ENCODE measurements at regions not wholly inside any gene's neighbourhood (a gene's known extent, or its start where the extent isn't known, plus 50 kb on each side); places are given as distances from the start of the nearest gene placed in this dataset.

DNA sequence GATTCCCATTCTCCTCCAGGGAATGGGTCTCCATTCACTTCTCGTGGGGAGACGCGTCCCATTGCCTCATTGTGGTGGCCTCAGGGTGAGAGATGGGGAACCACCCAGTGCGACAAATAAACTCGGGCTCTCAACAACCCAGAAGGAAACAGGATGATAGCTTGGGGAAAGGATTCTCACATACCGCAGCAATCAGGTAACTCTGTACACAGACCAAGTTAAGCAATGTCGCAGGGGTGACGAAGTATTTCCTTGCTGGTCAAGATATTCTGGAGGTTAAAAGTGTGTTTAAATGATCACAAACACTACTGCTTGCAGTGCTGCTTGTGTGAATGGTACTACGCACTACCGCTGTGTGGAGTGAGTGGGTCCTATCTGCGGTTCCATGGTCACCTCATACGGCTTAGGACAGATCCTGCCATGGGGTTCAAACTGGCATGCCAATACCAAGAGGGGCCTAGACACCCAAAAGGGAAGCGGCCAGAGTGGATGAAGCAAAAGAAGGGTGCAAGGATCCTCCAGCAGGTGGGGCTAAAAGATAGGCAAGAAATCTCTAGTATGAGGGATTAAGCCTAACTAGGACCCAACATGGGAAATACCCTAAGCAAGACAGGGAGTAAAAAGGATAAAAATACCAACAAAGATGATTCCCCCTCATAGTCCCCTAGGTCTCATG, 143.8 kb upstream of the TMEM106B start:
- ChIA-PET CTCF (interaction anchor here (1.3 kb wide), 1 partner anchor 143 kb away, joined by 5 read pairs; no protein-coding TSS in a partner anchor), POLR2A (ENCODE audit: unreplicated experiment) (interaction anchor here (0.6 kb wide), 1 partner anchor 72 kb away, joined by 4 read pairs; no protein-coding TSS in a partner anchor)
- peak overlapping the region; percentile 99 for H3K27ac ChIP-seq

DNA sequence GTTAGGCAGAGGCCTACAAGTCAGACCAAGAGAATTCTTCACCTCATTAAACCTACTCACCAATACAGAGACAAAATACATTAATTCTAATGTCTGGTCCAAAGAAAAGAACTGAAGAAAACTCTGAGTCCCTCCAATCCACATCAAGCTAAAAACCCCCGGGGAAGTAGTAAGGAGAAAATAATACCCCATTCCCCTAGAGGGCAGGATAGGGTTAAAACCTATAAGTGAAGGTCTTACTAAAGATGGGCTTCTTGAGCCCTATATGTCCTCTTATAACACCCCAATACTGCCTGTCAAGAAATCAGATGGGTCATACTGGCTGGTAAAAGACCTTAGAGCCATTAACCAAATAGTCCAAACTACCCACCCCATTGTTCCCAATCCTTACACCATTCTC, 141.3 kb upstream of the TMEM106B start:
- H3K4me1 ChIP-seq (replicated peaks; ENCODE audit: insufficient read depth) = peaks cover 23% of the 10 kb centered on the region
- no peaks in the 10 kb centered on the region for H3K27me3 ChIP-seq (ENCODE audit: insufficient read depth, low read depth)
- no peak overlapping the region for H2AFZ ChIP-seq
- H3K4me2 ChIP-seq = no peak overlapping the region
- DNase-seq = no peak
- H3K9me3 ChIP-seq (ENCODE audit: insufficient read depth, low read depth) = peaks cover 16% of the 10 kb centered on the region
- no peak overlapping the region for H3K27ac ChIP-seq
- no peaks in the 10 kb centered on the region for H4K20me1 ChIP-seq (ENCODE audit: insufficient read depth)
- no peak overlapping the region for H3K4me3 ChIP-seq
- peaks cover 18% of the 10 kb centered on the region for H3F3A ChIP-seq (ENCODE audit: insufficient read depth, low read depth)
- ChIA-PET CTCF (no interaction called here), POLR2A (ENCODE audit: unreplicated experiment) (no interaction called here)
- intact Hi-C loops (cut with micrococcal nuclease; ENCODE audit: unreplicated experiment) = loop anchor here (5.0 to 10.0 kb wide), 2 partner anchors 318 to 555 kb away; no protein-coding TSS in a partner anchor
- no peaks in the 10 kb centered on the region for H3K36me3 ChIP-seq (ENCODE audit: low read depth)
- no peaks in the 10 kb centered on the region for H3K9me2 ChIP-seq (ENCODE audit: insufficient read depth)
- no TSS peak for BruUV-seq (replicated peaks)
- TF ChIP-seq, protein P1, sequence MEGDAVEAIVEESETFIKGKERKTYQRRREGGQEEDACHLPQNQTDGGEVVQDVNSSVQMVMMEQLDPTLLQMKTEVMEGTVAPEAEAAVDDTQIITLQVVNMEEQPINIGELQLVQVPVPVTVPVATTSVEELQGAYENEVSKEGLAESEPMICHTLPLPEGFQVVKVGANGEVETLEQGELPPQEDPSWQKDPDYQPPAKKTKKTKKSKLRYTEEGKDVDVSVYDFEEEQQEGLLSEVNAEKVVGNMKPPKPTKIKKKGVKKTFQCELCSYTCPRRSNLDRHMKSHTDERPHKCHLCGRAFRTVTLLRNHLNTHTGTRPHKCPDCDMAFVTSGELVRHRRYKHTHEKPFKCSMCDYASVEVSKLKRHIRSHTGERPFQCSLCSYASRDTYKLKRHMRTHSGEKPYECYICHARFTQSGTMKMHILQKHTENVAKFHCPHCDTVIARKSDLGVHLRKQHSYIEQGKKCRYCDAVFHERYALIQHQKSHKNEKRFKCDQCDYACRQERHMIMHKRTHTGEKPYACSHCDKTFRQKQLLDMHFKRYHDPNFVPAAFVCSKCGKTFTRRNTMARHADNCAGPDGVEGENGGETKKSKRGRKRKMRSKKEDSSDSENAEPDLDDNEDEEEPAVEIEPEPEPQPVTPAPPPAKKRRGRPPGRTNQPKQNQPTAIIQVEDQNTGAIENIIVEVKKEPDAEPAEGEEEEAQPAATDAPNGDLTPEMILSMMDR (conservative IDR thresholded peaks at IDR 0.05) = no peak
- no peak for TF ChIP-seq EZH2 (IDR thresholded peaks at IDR 0.05; ENCODE audit: low read depth)
- H3K79me2 ChIP-seq (ENCODE audit: low read depth) = no peaks in the 10 kb centered on the region

More for the DNA sequence above, 143.8 kb upstream of the TMEM106B start:
- H3K4me3 ChIP-seq = no peak overlapping the region
- H3K36me3 ChIP-seq (ENCODE audit: low read depth) = no peaks in the 10 kb centered on the region
- H3K9me3 ChIP-seq (ENCODE audit: insufficient read depth, low read depth) = peaks cover 17% of the 10 kb centered on the region
- H3K4me1 ChIP-seq (replicated peaks; ENCODE audit: insufficient read depth) = peaks cover 23% of the 10 kb centered on the region
- BruUV-seq (replicated peaks) = TSS peak; percentile 98
- H3F3A ChIP-seq (ENCODE audit: insufficient read depth, low read depth) = peaks cover 21% of the 10 kb centered on the region
- H2AFZ ChIP-seq = peak overlapping the region; percentile 64; the same call in 1 of the 2 replicates
- peak in 1 of 2 experiments; percentile 72 for DNase-seq
- H3K9me2 ChIP-seq (ENCODE audit: insufficient read depth) = no peaks in the 10 kb centered on the region
- no peak for TF ChIP-seq EZH2 (IDR thresholded peaks at IDR 0.05; ENCODE audit: low read depth)
- TF ChIP-seq, protein P1 (conservative IDR thresholded peaks at IDR 0.05) = peak; percentile 61
- H4K20me1 ChIP-seq (ENCODE audit: insufficient read depth) = no peaks in the 10 kb centered on the region
- peak overlapping the region; percentile 47; the same call in 1 of the 2 replicates for H3K4me2 ChIP-seq
- H3K79me2 ChIP-seq (ENCODE audit: low read depth) = no peaks in the 10 kb centered on the region
- H3K27me3 ChIP-seq (ENCODE audit: insufficient read depth, low read depth) = no peaks in the 10 kb centered on the region
- intact Hi-C loops (cut with micrococcal nuclease; ENCODE audit: unreplicated experiment) = loop anchor here (1.0 to 10.0 kb wide), 6 partner anchors 144 to 640 kb away; partner anchors contain the start of gene TMEM106B

DNA sequence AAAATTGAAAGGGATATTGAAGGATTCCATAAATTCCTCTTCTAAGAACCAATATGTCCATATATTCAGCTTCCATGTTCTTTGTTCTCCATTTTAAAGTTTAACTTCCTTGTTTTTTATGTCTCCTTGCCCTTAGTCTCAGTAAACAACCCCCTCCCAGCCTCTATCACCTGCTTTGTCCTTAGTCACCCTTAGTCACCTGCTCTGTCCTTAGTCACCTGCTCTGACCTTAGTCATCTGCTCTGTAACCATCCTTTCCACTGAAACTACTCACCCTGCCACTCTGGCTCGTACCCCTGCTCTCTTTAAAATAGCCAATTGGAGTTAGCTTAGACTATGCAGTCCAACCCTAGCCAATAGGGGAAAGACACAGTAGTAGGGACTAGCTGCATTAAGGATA, 136.2 kb upstream of the TMEM106B start:
- Histone ChIP-seq H3K27ac (no peak overlapping the region), H3K4me1 (replicated peaks; ENCODE audit: insufficient read depth) (no peaks in the 10 kb centered on the region), H3K4me2 (no peak overlapping the region), H3F3A (ENCODE audit: insufficient read depth, low read depth) (no peaks in the 10 kb centered on the region), H3K9me3 (ENCODE audit: insufficient read depth, low read depth) (peaks cover 15% of the 10 kb centered on the region), H3K27me3 (ENCODE audit: insufficient read depth, low read depth) (no peaks in the 10 kb centered on the region), H3K4me3 (no peak overlapping the region), H4K20me1 (ENCODE audit: insufficient read depth) (no peaks in the 10 kb centered on the region), H3K36me3 (ENCODE audit: low read depth) (no peaks in the 10 kb centered on the region), H2AFZ (no peak overlapping the region), H3K79me2 (ENCODE audit: low read depth) (no peaks in the 10 kb centered on the region), H3K9me2 (ENCODE audit: insufficient read depth) (no peaks in the 10 kb centered on the region)
- intact Hi-C loops (cut with micrococcal nuclease; ENCODE audit: unreplicated experiment) = no loop called here
- BruUV-seq (replicated peaks) = no TSS peak
- TF ChIP-seq, protein P1 (conservative IDR thresholded peaks at IDR 0.05) = no peak
- TF ChIP-seq EZH2 (IDR thresholded peaks at IDR 0.05; ENCODE audit: low read depth) = no peak
- POLR2A ChIA-PET (ENCODE audit: unreplicated experiment) = no interaction called here
- no peak for DNase-seq
- CTCF ChIA-PET = no interaction called here

All from PC-9 (cell line).